GM12878 (cell line): ENCODE measurements at regions not wholly inside any gene's neighbourhood (a gene's known extent, or its start where the extent isn't known, plus 50 kb on each side); places are given as distances from the start of the nearest gene placed in this dataset.

Source experiments
- ATAC-seq: fragments of 200-7000 bp; cut with Tn5 transposase; 3 replicates; pipeline ENCODE4 v1.9.1; 2020; ENCODE audit warnings: mild to moderate bottlenecking, moderate library complexity
- BruUV-seq: library from RNA; stranded (reverse); fragments of 400-500 nt; replicated peaks from 2 replicates; lab custom pipeline; 2021; lab: Mats Ljungman, UMichigan
- CTCF ChIA-PET: fragments of 300-600 bp; sonication (Branson Sonifier 250); formaldehyde crosslinking; extraction: SDS; loops from one replicate; lab custom pipeline; 2021; ENCODE audit warnings: inconsistent platforms; lab: Yijun Ruan, JAX
- POLR2A ChIA-PET: fragments of 350-600 bp; formaldehyde crosslinking; extraction: SDS; loops from one replicate; lab custom pipeline; 2021; ENCODE audit warnings: inconsistent platforms; lab: Charles Lee
- RAD21 ChIA-PET: fragments of 300-600 bp; sonication (Branson Sonifier 250); formaldehyde crosslinking; loops from one replicate; lab custom pipeline; 2023; ENCODE audit warnings: antibody characterized with exemption; ENCODE audit not compliant: unreplicated experiment; lab: Charles Lee
- SMC1A ChIA-PET: fragments of 300-600 bp; sonication (Branson Sonifier 250); formaldehyde crosslinking; loops from one replicate; lab custom pipeline; 2023; ENCODE audit not compliant: unreplicated experiment, uncharacterized antibody; lab: Charles Lee
- DNase-seq: peaks from one replicate; pipeline ENCODE4 v3.0.0-alpha.2; 2011; ENCODE audit warnings: low read depth, low spot score
- FAIRE-seq: peaks from 3 replicates; lab custom pipeline; 2011; peaks lifted over from hg19 to GRCh38; lab: Jason Lieb, UNC
- H2AFZ ChIP-seq: 2 replicates; pipeline ENCODE4 v1.6.0; 2011; ENCODE audit warnings: low read depth, low read length, control low read depth; ENCODE audit not compliant: control insufficient read depth
- H3K27ac ChIP-seq: 2 replicates; pipeline ENCODE4 v1.5.1; 2011; ENCODE audit warnings: control low read depth; ENCODE audit not compliant: control insufficient read depth, insufficient read depth
- H3K27me3 ChIP-seq, 2 experiments: replicated peaks in 1 of 2; 2 replicates each; pipeline versions ENCODE4 v1.6.0 to v1.6.1; 2011; ENCODE audit warnings: low read length in 1 of 2; ENCODE audit not compliant: control insufficient read depth in 2 of 2, insufficient read depth in 2 of 2
- H3K36me3 ChIP-seq, 2 experiments: 2 replicates each; pipeline ENCODE4 v1.5.1; 2011; ENCODE audit warnings: low read length in 1 of 2; ENCODE audit not compliant: control insufficient read depth in 2 of 2, insufficient read depth in 2 of 2
- H3K4me1 ChIP-seq: 2 replicates; pipeline ENCODE4 v1.6.1; 2011; ENCODE audit warnings: mild to moderate bottlenecking, low read length, moderate library complexity, mixed read lengths; ENCODE audit not compliant: control insufficient read depth, insufficient read depth
- H3K4me2 ChIP-seq: 2 replicates; pipeline ENCODE4 v1.6.0; 2011; ENCODE audit warnings: control low read depth; ENCODE audit not compliant: control insufficient read depth, insufficient read depth
- H3K4me3 ChIP-seq: fragments of 200-600 bp; sonication (generic); 2 replicates; pipeline ENCODE4 v1.5.1; 2016
- H3K79me2 ChIP-seq: 2 replicates; pipeline ENCODE4 v1.6.0; 2011; ENCODE audit warnings: low read length; ENCODE audit not compliant: control insufficient read depth, insufficient read depth
- H3K9ac ChIP-seq: 2 replicates; pipeline ENCODE4 v1.8.0; 2011; ENCODE audit warnings: low read length, control low read depth, mixed read lengths; ENCODE audit not compliant: control insufficient read depth, insufficient read depth
- H3K9me3 ChIP-seq: replicated peaks from 3 replicates; pipeline ENCODE4 v1.5.1; 2011; ENCODE audit warnings: mild to moderate bottlenecking, low read length; ENCODE audit not compliant: control insufficient read depth, insufficient read depth
- H4K20me1 ChIP-seq: 2 replicates; pipeline ENCODE4 v1.6.0; 2011; ENCODE audit not compliant: control insufficient read depth, insufficient read depth
- CHD4 ChIP-seq: fragments of 200-600 bp; sonication (generic); IDR thresholded peaks from 2 replicates; pipeline ENCODE4 v1.6.1; 2016; ENCODE audit warnings: mild to moderate bottlenecking
- EED ChIP-seq: sonication (generic); IDR thresholded peaks from 2 replicates; pipeline ENCODE4 v1.6.1; 2016; ENCODE audit warnings: antibody characterized with exemption, low read depth
- IKZF1 ChIP-seq: fragments of 450-650 bp; conservative IDR thresholded peaks from 2 replicates; pipeline ENCODE4 v1.6.1; 2017; ENCODE audit warnings: antibody characterized with exemption, mild to moderate bottlenecking
- IRF4 ChIP-seq: IDR thresholded peaks from 2 replicates; pipeline ENCODE4 v1.6.1; 2011; ENCODE audit warnings: low read depth, low read length
- JUND ChIP-seq: IDR thresholded peaks from 2 replicates; pipeline ENCODE4 v1.6.1; 2012; ENCODE audit warnings: low read depth, mild to moderate bottlenecking, low read length, improper control_type of control experiment, moderate library complexity
- PRDM15 ChIP-seq: fragments of 450-650 bp; formaldehyde crosslinking; IDR thresholded peaks from 2 replicates; pipeline ENCODE4 v1.4.0; 2020; ENCODE audit warnings: mild to moderate bottlenecking, moderate library complexity
- SMARCA5 ChIP-seq: fragments of 450-650 bp; IDR thresholded peaks from 2 replicates; pipeline ENCODE4 v1.6.1; 2017; ENCODE audit warnings: mild to moderate bottlenecking
- SMC3 ChIP-seq: IDR thresholded peaks from 2 replicates; pipeline ENCODE4 v1.6.1; 2011; ENCODE audit warnings: low read length, improper control_type of control experiment, borderline replicate concordance
- SP1 ChIP-seq: IDR thresholded peaks from one replicate; pipeline ENCODE4 v1.6.1; 2011; ENCODE audit warnings: low read depth, low read length
- TARDBP ChIP-seq: IDR thresholded peaks from 2 replicates; pipeline ENCODE4 v1.6.1; 2016; ENCODE audit warnings: borderline replicate concordance
- ZNF622 ChIP-seq: fragments of 450-650 bp; IDR thresholded peaks from 2 replicates; pipeline ENCODE4 v1.6.1; 2017; ENCODE audit warnings: mild to moderate bottlenecking, inconsistent platforms
- in situ Hi-C: fragments of 300-500 bp; cut with MboI; formaldehyde crosslinking; loops from 9 replicates; pipeline ENCODE4 v1.14.3; 2018; ENCODE audit warnings: mixed read lengths
- intact Hi-C: fragments of 100-400 bp; cut with micrococcal nuclease; formaldehyde crosslinking; loops from one replicate; pipeline ENCODE4 v1.14.2; 2022; ENCODE audit not compliant: unreplicated experiment
- TF ChIP-seq, protein P1 (sequence below): fragments of 450-650 bp; IDR thresholded peaks from 2 replicates; pipeline ENCODE4 v1.6.1; 2016; ENCODE audit warnings: mild to moderate bottlenecking

DNA sequence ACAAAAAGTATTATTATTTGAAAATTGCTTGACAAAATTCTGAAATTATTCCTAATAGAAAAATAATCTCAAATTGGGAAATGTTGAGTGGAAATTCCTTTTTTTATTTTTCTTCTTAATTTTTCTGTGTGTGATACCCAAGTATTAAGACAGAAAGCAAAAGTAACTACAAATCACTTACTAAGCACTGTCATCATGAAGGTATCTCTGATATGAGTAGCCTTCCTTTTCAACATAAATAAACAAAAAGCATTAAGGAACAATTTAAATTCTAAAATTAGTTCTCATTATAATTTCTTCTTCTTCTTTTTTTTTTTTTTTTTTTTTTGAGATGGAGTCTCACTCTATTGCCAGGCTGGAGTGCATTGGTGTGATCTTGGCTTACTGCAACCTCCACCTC, 174.2 kb upstream of the RBMS1 start:
- DNase-seq (no peak), ATAC-seq (no peak), FAIRE-seq (no peak)
- CTCF ChIA-PET, result no interaction called here
- H4K20me1 ChIP-seq, result no peaks in the 10 kb centered on the region
- no peak overlapping the region for H3K27ac ChIP-seq
- no peak overlapping the region for H3K4me2 ChIP-seq
- SMC1A ChIA-PET, result no interaction called here
- no peak overlapping the region for H3K4me3 ChIP-seq
- no peak overlapping the region for H3K9ac ChIP-seq
- POLR2A ChIA-PET, result no interaction called here
- H3K36me3 ChIP-seq, result no peaks in the 10 kb centered on the region
- H3K9me3 ChIP-seq, result no peaks in the 10 kb centered on the region
- no peak overlapping the region for H2AFZ ChIP-seq
- no peaks in the 10 kb centered on the region for H3K4me1 ChIP-seq
- H3K79me2 ChIP-seq, result no peaks in the 10 kb centered on the region
- H3K27me3 ChIP-seq, result no peaks in the 10 kb centered on the region
- intact Hi-C loops (no loop called here), in situ Hi-C loops (no loop called here)
- TF ChIP-seq ZNF622 (no peak), IKZF1 (no peak), SMARCA5 (no peak), SP1 (no peak), SMC3 (no peak), CHD4 (no peak), EED (no peak), PRDM15 (no peak), TARDBP (no peak), IRF4 (no peak), JUND (no peak)
- TF ChIP-seq, protein P1, sequence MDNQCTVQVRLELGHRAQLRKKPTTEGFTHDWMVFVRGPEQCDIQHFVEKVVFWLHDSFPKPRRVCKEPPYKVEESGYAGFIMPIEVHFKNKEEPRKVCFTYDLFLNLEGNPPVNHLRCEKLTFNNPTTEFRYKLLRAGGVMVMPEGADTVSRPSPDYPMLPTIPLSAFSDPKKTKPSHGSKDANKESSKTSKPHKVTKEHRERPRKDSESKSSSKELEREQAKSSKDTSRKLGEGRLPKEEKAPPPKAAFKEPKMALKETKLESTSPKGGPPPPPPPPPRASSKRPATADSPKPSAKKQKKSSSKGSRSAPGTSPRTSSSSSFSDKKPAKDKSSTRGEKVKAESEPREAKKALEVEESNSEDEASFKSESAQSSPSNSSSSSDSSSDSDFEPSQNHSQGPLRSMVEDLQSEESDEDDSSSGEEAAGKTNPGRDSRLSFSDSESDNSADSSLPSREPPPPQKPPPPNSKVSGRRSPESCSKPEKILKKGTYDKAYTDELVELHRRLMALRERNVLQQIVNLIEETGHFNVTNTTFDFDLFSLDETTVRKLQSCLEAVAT, result no peak
- no TSS peak for BruUV-seq
- RAD21 ChIA-PET, result no interaction called here
